ES-I3 (cell line): ENCODE measurements at regions not wholly inside any gene's neighbourhood (a gene's known extent, or its start where the extent isn't known, plus 50 kb on each side); places are given as distances from the start of the nearest gene placed in this dataset.

ENCODE experiments used
- H3K36me3 ChIP-seq: 2 replicates; pipeline ENCODE4 v1.6.1; 2013; ENCODE audit warnings: mild to moderate bottlenecking, low read length, control low read depth, moderate library complexity; ENCODE audit not compliant: insufficient read depth
- H3K4me1 ChIP-seq: 2 replicates; pipeline ENCODE4 v1.6.1; 2013; ENCODE audit warnings: mild to moderate bottlenecking, control low read depth, low read length; ENCODE audit not compliant: insufficient read depth
- H3K9ac ChIP-seq: 2 replicates; pipeline ENCODE4 v1.6.1; 2013; ENCODE audit warnings: low read depth, mild to moderate bottlenecking, low read length, moderate library complexity
- H3K9me3 ChIP-seq: 2 replicates; pipeline ENCODE4 v1.6.1; 2013; ENCODE audit warnings: mild to moderate bottlenecking, low read length, moderate library complexity; ENCODE audit not compliant: control insufficient read depth, insufficient read depth

DNA sequence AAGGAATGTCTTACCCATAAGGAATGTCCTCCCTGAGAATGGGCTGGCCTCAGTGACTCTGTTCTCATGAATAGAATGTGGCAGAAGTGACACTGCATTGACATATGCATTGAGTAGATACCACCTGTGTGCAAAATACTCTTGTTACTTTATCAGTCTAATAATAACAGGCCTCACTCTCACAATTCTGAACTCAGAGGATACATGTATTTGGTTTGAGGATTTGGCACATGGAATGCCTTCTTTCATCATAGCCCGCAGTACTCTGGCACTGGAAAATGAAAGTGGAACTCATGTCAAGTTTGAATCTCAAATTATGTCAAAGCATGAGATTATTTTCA is 52.9 kb upstream of the PLCB4 start:
- no peaks in the 10 kb centered on the region for H3K36me3 ChIP-seq
- no peak overlapping the region for H3K9ac ChIP-seq
- peaks cover 4% of the 10 kb centered on the region; the same call in 1 of the 2 replicates for H3K4me1 ChIP-seq
- peaks cover 12% of the 10 kb centered on the region for H3K9me3 ChIP-seq

DNA sequence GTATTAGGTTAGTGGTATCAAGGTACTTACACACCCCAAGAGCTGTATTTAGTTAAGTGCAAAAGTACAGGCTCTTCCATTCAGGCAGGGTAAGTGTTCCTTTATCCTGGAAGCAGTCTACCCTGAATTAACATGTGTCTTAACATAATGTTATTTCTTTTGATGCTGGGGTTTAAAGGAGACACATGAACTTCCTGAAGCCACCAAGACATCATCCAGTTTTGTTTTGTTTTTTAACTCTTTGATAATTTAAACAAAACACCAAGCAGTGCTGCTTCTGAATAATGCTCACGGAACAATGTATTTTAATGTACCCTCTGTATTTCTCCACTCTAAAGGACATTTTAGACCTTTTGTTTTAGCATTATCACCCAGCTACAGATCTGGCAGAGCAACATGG is 50.5 kb upstream of the PLCB4 start:
- Histone ChIP-seq H3K4me1 (peaks cover 22% of the 10 kb centered on the region; the same call in 1 of the 2 replicates), H3K9me3 (peaks cover 12% of the 10 kb centered on the region), H3K9ac (no peak overlapping the region), H3K36me3 (no peaks in the 10 kb centered on the region)
